ENCODE measurements at regions not wholly inside any gene's neighbourhood (a gene's known extent, or its start where the extent isn't known, plus 50 kb on each side); places are given as distances from the start of the nearest gene placed in this dataset.

- no peak for DNase-seq
Measured at GRCh38 chr13:105965910-105966309, 569.6 kb downstream of the EFNB2 start.

- no peak for DNase-seq
Measured at GRCh38 chr13:105962080-105962479, 573.4 kb downstream of the EFNB2 start.

GRCh38 chr13:105961438-105961837 lies 574.0 kb downstream of the EFNB2 start:
- DNase-seq: no peak

- DNase-seq: no peak
Measured at GRCh38 chr13:105960326-105960725, 575.1 kb downstream of the EFNB2 start.

GRCh38 chr13:105959876-105960275 lies 575.6 kb downstream of the EFNB2 start:
- no peak for DNase-seq

- no peak for DNase-seq
Measured at GRCh38 chr13:105957769-105958438, 577.6 kb downstream of the EFNB2 start.

GRCh38 chr13:105956921-105957320 lies 578.5 kb downstream of the EFNB2 start:
- no peak for DNase-seq

GRCh38 chr13:105952973-105953290 lies 582.5 kb downstream of the EFNB2 start:
- no peak for DNase-seq

GRCh38 chr13:105952233-105952972 lies 583.1 kb downstream of the EFNB2 start:
- no peak for DNase-seq

- DNase-seq: no peak
Measured at GRCh38 chr13:105948143-105948542, 587.3 kb downstream of the EFNB2 start.

- DNase-seq: no peak
Measured at GRCh38 chr13:105940882-105941281, 594.6 kb downstream of the EFNB2 start.

- DNase-seq: no peak
Measured at GRCh38 chr13:105937451-105937850, 598.0 kb downstream of the EFNB2 start.

- DNase-seq: no peak
Measured at GRCh38 chr13:105936816-105937215, 598.6 kb downstream of the EFNB2 start.

- no peak for DNase-seq
Measured at GRCh38 chr13:105929505-105929904, 606.0 kb downstream of the EFNB2 start.

- DNase-seq: no peak
Measured at GRCh38 chr13:105928901-105929300, 606.6 kb downstream of the EFNB2 start.

GRCh38 chr13:105928048-105928447 lies 607.4 kb downstream of the EFNB2 start:
- DNase-seq: no peak

GRCh38 chr13:105925496-105925895 lies 610.0 kb downstream of the EFNB2 start:
- DNase-seq: no peak

- no peak for DNase-seq
Measured at GRCh38 chr13:105921711-105922110, 613.8 kb downstream of the EFNB2 start.

- no peak for DNase-seq
Measured at GRCh38 chr13:105920370-105920769, 615.1 kb downstream of the EFNB2 start.

GRCh38 chr13:105918842-105919741 lies 616.4 kb downstream of the EFNB2 start:
- no peak for DNase-seq

GRCh38 chr13:105915146-105915850 lies 620.2 kb downstream of the EFNB2 start:
- no peak for DNase-seq

GRCh38 chr13:105914291-105915036 lies 621.0 kb downstream of the EFNB2 start:
- no peak for DNase-seq

Data from NCI-H1105 (cell line).